GM21390 (cell line): ENCODE measurements at regions not wholly inside any gene's neighbourhood (a gene's known extent, or its start where the extent isn't known, plus 50 kb on each side); places are given as distances from the start of the nearest gene placed in this dataset.

Experiments
- ATAC-seq: cut with Tn5 transposase; IDR thresholded peaks from one replicate; pipeline ENCODE4 v1.9.1; 2021; ENCODE audit not compliant: unreplicated experiment

- ATAC-seq: no peak
Measured at GRCh38 chr5:6910950-6911349, 197.7 kb downstream of the TENT4A start.

DNA sequence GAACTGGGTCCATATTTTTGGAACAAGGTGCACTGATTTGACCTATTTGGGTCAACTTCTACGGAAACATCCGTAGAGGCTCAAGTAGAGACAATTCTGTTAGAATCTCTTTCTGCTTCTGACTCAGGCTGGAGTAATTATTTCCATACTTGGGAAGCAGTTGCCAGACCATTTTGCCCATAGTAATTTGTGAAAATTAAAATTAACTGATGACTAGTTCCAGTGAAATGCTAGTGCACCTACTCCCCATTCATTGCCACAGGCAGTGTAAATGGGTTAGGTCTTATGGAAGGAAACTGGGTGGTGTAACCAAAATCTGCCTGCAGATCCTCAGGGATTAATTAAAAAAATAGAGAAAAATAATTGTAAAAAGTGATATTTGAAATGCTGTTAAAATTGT, 201.1 kb downstream of the TENT4A start:
- ATAC-seq: no peak

DNA sequence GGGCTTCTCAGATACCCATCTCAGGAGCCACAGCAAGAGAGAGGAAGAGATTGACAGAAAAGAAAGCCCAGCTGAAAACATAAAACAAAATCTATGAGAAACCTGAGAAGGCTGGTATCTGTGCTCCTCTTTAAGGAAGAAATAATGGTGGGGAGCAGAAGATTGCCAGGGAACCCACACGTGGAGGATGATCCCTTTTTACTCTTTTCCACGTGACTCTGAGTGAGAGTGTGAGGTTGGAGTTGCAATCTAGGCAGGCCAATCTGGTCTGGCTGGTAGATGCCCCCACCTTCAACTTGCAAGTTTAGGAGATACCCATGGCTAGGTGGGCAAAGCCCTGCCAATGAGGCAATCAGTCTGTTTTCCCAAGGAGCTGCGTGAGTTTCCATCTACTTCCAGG, 202.3 kb downstream of the TENT4A start:
- ATAC-seq: no peak

DNA sequence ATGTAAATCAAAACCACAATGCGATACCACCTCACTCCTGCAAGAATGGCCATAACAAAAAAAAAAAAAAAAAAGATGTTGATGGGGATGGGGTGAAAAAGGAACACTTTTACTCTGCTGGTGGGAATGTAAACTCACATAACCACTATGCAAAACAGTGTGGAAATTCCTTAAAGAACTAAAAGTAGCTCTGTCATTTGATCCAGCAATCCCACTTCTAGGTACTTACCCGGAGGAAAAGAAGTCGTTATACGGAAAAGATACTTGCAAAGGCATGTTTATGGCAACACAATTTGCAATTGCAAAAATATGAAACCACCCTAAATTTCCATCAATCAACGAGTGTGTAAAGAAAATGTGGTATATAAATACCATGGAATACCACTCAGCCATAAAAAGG, 205.0 kb downstream of the TENT4A start:
- ATAC-seq: no peak

GRCh38 chr5:6920628-6921256, 207.5 kb downstream of the TENT4A start:
- no peak for ATAC-seq

GRCh38 chr5:6926491-6927038, 213.3 kb downstream of the TENT4A start:
- ATAC-seq: no peak

GRCh38 chr5:6936031-6936430, 222.8 kb downstream of the TENT4A start:
- ATAC-seq: no peak

- ATAC-seq: no peak
Measured at GRCh38 chr5:6937677-6938076, 224.4 kb downstream of the TENT4A start.

DNA sequence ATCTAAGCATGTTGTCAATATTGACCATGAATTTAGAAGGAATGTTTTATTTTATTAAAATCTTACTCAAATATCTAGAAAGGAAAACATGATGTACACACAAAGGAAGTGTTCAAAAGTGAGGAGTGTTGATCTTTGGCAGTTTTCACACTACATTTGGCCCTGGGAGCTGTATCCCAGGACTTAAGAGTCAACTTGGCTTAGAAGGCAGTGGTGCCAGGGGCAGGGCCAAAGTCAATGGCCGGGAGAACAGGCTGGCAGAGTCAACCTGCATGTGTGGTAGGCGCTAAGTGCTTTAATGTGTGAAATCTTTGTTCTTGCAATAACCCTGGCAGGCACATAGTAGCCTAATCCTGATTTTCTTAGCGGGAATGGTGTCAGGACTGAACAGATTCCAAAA, 228.4 kb downstream of the TENT4A start:
- no peak for ATAC-seq

- ATAC-seq: no peak
Measured at GRCh38 chr5:6943197-6944112, 230.2 kb downstream of the TENT4A start.

DNA sequence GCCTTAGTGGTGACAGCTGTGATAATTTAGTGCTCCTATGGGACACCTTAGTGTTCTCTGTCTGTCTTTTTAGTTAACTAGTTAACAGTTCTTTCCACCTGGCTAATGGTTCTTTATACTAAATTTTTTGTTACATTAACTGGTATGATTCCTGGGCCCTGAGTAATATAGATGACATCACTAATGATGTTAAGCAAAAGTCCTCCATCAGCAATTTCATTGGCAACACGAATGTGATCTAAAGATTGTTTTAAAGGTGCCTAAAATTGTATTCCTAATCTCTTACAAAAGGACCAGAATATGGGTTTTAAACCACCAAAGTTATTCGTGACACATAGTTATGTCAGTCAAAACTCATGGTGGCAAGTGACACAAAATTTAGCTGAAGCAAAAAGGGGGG, 235.3 kb downstream of the TENT4A start:
- ATAC-seq: no peak

DNA sequence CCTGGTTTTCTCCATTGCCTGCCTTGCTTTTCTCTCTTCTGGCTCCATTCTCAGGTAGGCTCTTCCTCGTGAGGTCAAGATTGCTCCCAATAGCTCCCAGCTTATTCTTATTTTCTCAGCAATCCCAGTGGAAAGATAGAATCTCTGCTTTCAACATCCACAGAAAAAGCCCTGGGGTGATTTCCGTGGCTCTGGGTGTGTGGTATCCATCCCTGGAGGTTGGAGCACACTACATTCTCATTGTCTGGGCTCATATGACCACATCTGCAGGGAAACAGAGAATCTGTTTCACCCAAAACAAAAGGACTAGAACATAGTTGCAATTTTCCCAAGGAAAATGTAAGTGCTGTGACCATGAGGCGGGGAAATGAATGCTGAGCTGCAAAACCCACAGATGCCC, 236.0 kb downstream of the TENT4A start:
- ATAC-seq: no peak

DNA sequence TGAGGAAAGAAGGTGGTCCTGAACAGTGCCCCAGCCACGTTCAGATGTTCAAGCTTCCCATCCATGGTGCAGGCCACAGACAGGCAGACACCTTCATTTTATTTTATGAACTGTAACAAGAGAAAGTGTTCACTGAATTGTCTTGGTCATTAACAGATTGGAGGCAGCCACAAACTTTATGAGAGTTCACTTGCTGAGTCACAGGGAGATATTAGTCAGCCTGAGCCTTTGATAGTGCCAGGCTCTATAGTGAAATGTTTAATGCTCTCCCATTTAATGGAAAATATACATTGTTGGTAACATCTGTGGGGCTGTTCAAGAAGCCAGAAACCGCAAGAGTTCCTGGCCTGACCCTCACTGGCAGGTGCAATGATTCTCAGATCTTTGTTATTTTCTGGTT, 237.0 kb downstream of the TENT4A start:
- ATAC-seq: no peak

DNA sequence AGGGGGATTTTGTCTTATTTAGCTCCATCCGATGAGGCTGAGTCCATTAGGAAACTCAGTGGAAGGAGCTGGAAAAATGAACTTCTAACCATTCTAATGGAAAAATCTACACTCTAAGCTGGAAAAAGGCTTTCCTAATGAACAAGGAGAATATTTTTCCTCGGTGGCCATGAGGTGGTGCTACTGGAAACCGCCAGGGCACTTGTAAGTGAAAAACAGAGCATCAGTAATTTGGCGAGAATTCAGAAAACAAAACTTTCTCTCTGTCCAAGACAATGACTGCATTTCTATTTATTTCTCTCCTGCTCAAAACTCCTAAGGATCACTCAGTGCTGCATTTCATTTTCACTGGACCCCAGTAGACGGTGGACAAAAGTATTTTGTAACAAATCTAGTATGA, 237.6 kb downstream of the TENT4A start:
- ATAC-seq: no peak

DNA sequence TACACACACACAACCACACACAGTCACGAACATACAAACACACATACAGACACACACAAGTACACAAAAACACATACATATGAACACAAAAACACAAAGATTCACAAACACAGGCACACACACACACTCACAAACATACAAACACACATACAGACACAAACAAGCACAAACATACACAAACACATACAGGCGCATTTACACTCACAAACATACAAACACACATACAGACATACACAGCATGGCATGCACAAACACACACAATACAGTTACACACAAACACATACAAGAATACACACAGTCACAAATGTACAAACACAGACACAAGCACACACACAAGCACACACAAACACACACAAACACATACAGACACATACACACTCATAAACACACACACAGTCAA, 247.9 kb downstream of the TENT4A start:
- no peak for ATAC-seq

GRCh38 chr5:6961837-6962635, 248.8 kb downstream of the TENT4A start:
- no peak for ATAC-seq

GRCh38 chr5:6976971-6977370, 263.7 kb downstream of the TENT4A start:
- no peak for ATAC-seq

DNA sequence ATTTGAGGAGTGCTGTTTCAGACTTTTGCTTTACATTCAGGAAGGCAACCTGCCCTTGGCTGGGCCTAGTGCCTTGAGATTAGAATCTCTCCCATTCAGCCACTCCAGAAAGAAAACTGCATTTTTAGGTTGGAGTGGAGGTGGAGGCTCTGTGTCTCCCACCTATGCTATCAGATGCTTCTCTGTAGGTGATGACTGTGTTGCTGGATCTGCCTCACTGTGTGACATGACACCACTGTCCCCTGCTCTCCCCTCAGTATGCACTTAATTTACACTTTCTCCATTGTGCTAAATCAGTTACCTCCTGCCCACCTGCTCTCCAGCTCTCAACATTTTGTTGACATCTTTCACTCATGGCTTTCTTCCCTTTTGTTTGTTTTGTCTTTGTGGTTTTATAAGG, 265.8 kb downstream of the TENT4A start:
- ATAC-seq: no peak

GRCh38 chr5:6989230-6989629, 276.0 kb downstream of the TENT4A start:
- no peak for ATAC-seq

- ATAC-seq: no peak
Measured at GRCh38 chr5:6994097-6994496, 280.9 kb downstream of the TENT4A start.

- ATAC-seq: no peak
Measured at GRCh38 chr5:6995115-6995514, 281.9 kb downstream of the TENT4A start.
